ENCODE measurements at regions not wholly inside any gene's neighbourhood (a gene's known extent, or its start where the extent isn't known, plus 50 kb on each side); places are given as distances from the start of the nearest gene placed in this dataset.

GRCh38 chr19:28301961-28302360 lies 911.0 kb downstream of the UQCRFS1 start:
- no peak overlapping the region for H3K4me3 ChIP-seq
- no peak for DNase-seq
- no peak for ATAC-seq
- no peaks in the 10 kb centered on the region for H3K27me3 ChIP-seq (ENCODE audit: insufficient read depth in 3 of 3, low read length in 2 of 3)
- H3K36me3 ChIP-seq (ENCODE audit: insufficient read depth in 1 of 2, low read depth in 1 of 2): no peaks in the 10 kb centered on the region
- H3K9me3 ChIP-seq: no peaks in the 10 kb centered on the region
- no peak overlapping the region for H3K27ac ChIP-seq
- WGBS, 3 donors: 13 to 26% (median 24%) methylated on average over 5 of the region's 5 CpGs
- intact Hi-C loops (cut with DNase I): no loop called here
- TF ChIP-seq CTCF (IDR thresholded peaks at IDR 0.05): no peak
- no peaks in the 10 kb centered on the region for H3K4me1 ChIP-seq

- Histone ChIP-seq H3K4me1 (no peaks in the 10 kb centered on the region), H3K9me3 (no peaks in the 10 kb centered on the region), H3K36me3 (ENCODE audit: insufficient read depth in 1 of 2, low read depth in 1 of 2) (no peaks in the 10 kb centered on the region), H3K27me3 (ENCODE audit: insufficient read depth in 3 of 3, low read length in 2 of 3) (no peaks in the 10 kb centered on the region), H3K4me3 (no peak overlapping the region), H3K27ac (no peak overlapping the region)
- no peak for TF ChIP-seq CTCF (IDR thresholded peaks at IDR 0.05)
- no peak for ATAC-seq
- DNase-seq: no peak
- intact Hi-C loops (cut with DNase I): no loop called here
Observed at GRCh38 chr19:28301463-28301862, 911.5 kb downstream of the UQCRFS1 start.

DNA sequence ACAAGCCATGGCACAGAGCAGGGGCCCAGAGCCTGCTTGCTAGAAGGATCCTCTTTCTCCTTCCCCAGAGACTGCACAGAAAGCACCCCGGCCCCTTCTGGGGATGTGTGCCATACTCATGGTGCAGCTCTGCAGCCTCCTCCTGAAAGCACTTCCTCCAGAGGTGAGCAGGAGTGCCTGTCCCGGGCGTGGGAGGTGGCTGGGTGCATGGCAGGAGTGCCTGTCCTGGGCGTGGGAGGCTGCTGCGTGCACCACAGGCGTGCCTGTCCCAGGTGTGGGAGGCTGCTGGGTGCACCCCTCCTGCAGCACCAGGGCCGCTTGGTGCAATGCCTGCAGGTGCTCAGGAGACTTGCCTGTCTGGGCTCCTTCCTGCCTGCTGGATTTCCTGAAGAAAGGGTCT lies 913.3 kb downstream of the UQCRFS1 start:
- intact Hi-C loops (cut with DNase I): no loop called here
- Histone ChIP-seq H3K27ac (no peak overlapping the region), H3K4me3 (no peak overlapping the region), H3K27me3 (ENCODE audit: insufficient read depth in 3 of 3, low read length in 2 of 3) (no peaks in the 10 kb centered on the region), H3K4me1 (no peaks in the 10 kb centered on the region), H3K9me3 (peaks cover 5% of the 10 kb centered on the region), H3K36me3 (ENCODE audit: insufficient read depth in 1 of 2, low read depth in 1 of 2) (no peaks in the 10 kb centered on the region)
- no peak for ATAC-seq
- no peak for DNase-seq
- TF ChIP-seq CTCF (IDR thresholded peaks at IDR 0.05): no peak
- WGBS, 3 donors: 77 to 84% (median 83%) methylated on average over 7 of the region's 7 CpGs

- H3K9me3 ChIP-seq: peaks cover 5% of the 10 kb centered on the region
- 30 to 46% (median 34%) methylated on average over 11 of the region's 11 CpGs for WGBS, 3 donors
- no peak overlapping the region for H3K4me3 ChIP-seq
- no peak overlapping the region for H3K27ac ChIP-seq
- TF ChIP-seq CTCF (IDR thresholded peaks at IDR 0.05): no peak
- no peaks in the 10 kb centered on the region for H3K36me3 ChIP-seq (ENCODE audit: insufficient read depth in 1 of 2, low read depth in 1 of 2)
- no peaks in the 10 kb centered on the region for H3K4me1 ChIP-seq
- ATAC-seq (no peak), DNase-seq (no peak)
- H3K27me3 ChIP-seq (ENCODE audit: insufficient read depth in 3 of 3, low read length in 2 of 3): no peaks in the 10 kb centered on the region
- intact Hi-C loops (cut with DNase I): no loop called here
Observed at GRCh38 chr19:28297586-28298157, 915.3 kb downstream of the UQCRFS1 start.

- Histone ChIP-seq H3K36me3 (ENCODE audit: insufficient read depth in 1 of 2, low read depth in 1 of 2) (no peaks in the 10 kb centered on the region), H3K27me3 (ENCODE audit: insufficient read depth in 3 of 3, low read length in 2 of 3) (no peaks in the 10 kb centered on the region), H3K9me3 (peaks cover 5% of the 10 kb centered on the region), H3K27ac (no peak overlapping the region), H3K4me1 (no peaks in the 10 kb centered on the region), H3K4me3 (no peak overlapping the region)
- intact Hi-C loops (cut with DNase I): no loop called here
- ATAC-seq (no peak), DNase-seq (no peak)
- TF ChIP-seq CTCF (IDR thresholded peaks at IDR 0.05): no peak
- WGBS, 3 donors: 73 to 78% (median 76%) methylated on average over 2 of the region's 2 CpGs
Observed at GRCh38 chr19:28297036-28297435, 915.9 kb downstream of the UQCRFS1 start.

Data from psoas muscle (tissue), 7 donors.